SIG-M5 treated with dmso at 0.1 percent for 504 hours (cell line): ENCODE measurements at regions not wholly inside any gene's neighbourhood (a gene's known extent, or its start where the extent isn't known, plus 50 kb on each side); places are given as distances from the start of the nearest gene placed in this dataset.

Experiments
- DNase-seq: peaks from one replicate; lab custom pipeline; 2025; ENCODE audit not compliant: unreplicated experiment; lab: John Stamatoyannopoulos, UW

DNA sequence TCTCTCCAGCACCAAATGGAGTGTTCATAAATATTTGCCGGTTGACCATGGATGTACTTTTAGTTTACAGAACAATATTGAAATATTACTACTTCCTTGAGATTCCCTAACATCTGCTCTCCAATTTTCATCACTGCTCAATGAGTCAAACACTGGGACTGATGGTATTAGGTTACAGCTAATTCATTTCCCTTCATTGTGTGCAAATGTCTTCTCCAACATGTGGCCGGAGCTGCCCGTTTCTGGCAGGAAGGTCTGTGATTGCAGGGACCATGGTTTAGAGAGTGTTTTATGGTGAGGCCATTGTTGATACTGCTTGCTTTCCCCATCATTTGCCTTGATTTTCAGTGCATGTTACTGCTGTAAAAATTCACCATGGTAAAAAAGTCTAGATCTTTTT is 209.3 kb downstream of the HS3ST3B1 start:
- no peak for DNase-seq

DNA sequence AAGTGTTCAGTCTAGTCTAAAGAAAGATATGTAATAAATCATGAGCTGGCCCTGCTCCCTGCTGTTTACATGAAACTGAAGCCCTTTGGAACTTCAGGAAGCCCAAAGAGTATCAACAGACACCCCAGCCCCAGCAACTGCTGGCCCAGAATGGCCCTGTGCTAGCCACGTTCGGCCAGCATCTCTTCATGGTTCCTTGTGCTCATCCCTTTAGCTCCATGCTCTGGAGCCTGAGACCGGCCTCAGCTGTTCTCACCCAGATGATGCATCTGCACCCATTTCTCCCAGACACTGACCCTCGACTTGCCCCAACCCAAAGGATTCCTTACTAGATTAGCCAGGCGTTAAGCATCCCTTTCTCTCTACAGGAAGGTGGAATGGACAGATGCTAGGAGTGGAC is 207.3 kb downstream of the HS3ST3B1 start:
- DNase-seq, result no peak

DNA sequence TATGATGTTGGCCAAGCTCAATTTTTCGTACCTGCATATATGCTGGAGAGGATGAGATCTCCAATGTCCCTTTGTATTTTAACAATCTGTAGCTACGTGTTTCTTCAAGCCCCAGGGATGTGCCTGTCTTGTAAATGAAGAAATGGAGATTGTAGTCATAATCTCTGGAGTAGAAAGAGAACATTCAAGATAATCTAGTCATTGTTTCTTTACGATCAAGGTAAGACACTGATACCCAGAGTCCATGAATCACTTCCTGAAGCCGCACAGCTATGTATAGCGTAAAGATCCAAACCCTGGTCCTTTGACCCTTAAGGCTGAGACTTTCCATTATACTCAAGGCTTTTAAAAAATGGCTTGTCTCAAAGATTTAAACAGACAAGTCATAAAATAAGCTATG is 205.5 kb downstream of the HS3ST3B1 start:
- no peak for DNase-seq

DNA sequence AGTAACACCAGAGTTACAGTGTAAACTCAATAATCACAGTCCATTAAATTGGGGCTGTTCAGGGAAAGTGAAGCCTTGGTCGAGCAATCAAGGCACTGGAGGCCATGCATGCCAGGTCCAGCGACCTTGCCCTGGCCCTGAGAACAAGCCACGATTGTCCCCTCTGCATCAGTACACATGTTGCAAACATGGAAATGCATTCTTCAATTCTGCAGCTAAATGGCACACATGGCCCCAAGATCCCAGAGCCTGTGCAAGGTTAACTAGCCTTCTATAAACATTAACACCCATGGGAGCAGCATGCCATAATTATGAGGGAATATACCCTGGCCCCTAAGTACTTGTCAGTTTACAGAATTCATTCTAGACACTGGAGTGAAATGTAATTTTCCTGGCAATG is 204.7 kb downstream of the HS3ST3B1 start:
- DNase-seq, result no peak

DNA sequence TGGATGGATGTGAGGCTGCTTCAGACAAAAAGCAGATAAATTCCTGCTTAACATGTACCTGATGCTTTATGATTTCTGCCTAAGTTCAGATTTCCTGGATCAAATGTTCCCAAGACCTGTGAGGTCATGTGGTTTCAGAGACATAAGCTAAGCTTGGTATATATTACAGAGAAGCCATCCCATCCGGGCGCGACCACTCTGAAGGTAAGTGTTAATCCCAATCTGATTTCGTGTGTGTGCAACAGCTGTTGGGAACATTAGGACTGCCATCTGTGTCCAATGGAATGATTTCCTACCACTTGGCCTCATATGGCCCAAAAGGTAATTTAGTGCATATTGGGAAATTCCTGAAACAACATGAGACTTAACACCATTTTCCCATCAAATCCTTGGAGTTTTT is 199.1 kb downstream of the HS3ST3B1 start:
- DNase-seq, result no peak

DNA sequence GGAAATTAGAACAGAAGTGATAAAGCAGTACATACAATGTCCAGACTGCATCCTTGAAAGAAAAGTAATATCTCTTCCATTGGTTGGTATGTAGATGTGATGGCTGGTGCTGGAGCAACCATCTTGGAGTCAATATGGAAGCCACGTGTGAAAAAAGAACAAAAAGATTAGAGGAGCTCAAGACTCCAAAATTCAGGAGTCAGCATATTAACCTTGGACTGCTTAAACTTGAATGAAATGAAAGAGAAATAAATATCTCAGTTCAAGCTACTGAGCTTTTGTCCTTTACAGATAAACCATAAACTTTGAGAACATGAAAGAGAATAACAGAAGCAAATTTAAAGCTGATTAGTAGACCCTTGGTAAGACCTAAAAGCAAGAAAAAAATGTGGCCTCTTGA is 197.9 kb downstream of the HS3ST3B1 start:
- DNase-seq, result no peak

DNA sequence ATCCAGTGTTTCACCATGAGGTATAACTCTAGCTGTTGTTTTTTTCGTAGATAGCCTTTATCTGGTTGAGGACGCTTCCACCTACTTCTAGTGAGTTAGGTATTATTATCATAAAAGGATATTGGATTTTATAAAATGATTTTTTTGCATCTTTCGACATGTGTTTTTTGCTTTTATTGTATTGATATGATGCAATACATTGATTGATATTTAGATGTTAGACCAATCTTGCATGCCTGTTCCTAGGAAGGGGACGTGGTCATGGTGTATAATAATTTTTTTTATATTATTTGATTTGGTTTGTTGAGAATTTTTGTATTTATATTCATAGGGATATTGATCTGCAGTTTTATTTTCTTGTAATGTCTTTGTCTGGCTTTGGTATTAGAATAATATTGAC is 193.3 kb downstream of the HS3ST3B1 start:
- DNase-seq, result no peak

DNA sequence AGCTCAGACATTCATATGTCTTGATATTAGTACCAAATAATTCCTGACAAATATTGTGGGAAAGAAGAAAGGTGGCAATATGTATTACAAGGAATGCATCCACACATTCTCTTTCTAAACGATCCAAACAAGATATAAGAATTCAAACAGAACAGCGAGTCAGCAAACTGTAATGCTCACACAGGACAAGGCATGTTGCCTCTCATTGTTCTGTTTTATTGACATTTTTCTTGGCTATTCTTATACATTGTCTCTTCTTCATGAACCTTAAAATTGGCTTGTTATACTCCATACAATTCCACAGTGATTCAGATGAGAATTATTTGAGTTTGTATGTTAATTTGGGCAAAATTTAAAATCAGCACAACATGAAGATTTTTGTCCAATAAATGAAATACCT is 189.1 kb downstream of the HS3ST3B1 start:
- no peak for DNase-seq

DNA sequence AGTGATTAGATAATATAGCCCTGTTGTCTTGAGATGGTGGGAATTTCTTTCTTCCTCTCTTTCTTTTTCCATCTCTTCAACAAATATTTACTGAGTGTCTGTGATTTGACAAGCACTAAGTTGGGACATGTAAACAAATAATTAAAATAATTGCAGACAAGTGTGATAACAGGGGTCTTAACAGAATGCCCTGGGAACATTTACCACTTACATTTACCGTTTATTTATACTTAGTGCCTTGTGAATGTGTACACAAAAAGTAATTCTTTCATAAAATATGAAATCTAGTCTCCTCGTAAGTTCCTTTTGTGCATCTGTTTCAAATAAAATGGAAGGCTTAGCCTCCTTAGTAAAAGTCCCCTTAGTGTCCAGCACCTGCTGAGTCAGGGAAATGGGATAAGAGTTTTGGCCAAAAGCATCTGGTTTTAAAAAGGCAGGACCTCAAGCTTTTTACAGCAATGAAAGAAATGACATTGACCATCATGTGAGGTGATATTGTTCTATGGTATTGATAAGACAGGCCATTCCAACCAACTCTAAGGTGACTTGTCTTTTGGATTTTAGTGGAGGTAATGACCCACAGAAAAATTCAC is 188.2 kb downstream of the HS3ST3B1 start:
- DNase-seq, result no peak

DNA sequence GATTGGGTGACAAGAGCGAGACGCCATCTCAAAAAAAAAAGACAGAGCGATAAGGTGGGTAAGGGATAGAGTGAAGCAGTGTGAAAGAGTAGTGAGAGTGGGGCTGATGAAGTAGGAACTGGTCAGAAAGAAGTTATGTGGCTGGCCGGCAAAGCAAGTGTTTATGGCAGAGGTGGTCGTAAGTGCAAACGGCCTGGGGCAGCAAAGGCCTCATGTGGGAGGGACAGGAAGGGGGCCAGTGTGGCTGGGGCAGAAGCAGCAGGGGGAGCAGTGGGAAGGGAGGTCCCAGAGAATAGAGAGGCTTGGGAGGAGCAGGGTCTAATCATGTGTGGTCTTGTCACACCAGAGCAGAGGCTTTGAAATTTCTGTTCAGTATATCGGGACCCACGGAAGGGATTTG is 186.2 kb downstream of the HS3ST3B1 start:
- DNase-seq, result no peak

DNA sequence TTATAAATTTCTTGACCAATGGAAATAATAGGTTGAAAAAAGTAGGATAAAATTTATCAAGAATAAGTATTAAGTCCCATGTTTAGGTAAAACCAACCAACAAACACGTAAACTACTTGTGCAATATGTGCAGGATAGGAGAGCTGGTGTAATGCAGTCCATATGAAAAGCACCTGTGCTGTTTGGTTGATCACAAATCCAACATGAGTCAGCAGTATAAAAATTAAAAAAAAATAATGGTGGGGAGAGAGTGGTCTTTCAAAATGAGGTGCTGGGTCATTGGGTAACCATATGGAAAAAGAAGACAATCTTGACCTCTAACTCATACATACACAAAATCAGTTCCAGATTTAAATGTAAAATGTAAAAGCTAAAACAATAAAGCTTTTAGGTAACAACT is 181.8 kb downstream of the HS3ST3B1 start:
- no peak for DNase-seq

DNA sequence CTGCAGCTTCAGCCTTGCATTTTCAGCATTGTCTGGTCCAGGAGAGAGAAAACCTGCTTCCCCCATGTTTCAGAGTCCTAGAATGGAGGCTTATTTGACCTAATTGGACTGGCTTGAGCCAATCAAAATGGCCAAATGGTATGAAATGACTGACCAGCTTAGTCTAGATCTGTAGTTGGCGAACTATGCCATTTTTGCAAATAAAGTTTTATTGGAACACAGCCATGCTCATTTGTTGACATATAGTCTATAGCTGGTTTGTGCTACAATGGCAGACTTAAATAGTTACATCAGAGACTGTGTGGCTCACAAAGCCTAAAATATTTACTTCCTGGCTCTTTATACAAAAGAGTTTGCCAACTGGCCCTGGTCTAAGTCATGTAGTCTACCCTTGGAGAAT is 180.8 kb downstream of the HS3ST3B1 start:
- DNase-seq, result no peak

DNA sequence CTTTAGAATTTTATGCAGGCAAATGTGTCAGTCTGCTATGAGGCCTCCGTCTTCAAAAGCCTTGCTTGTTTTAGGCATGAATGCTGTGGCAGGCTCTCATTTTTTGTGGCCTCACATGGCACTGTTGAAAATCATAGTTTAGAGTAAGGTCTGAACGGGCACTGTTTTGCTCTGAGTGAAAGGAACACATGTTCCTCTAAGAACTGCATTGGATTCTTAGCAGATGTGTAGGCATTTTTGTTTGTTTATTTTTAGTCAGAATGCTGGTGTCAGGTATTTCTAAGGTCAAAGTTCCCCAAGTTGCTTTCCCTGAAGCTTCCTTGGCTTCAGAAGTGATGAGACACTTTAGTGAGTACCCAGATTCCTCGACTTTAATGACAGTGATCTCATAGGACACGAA is 173.7 kb downstream of the HS3ST3B1 start:
- no peak for DNase-seq

DNA sequence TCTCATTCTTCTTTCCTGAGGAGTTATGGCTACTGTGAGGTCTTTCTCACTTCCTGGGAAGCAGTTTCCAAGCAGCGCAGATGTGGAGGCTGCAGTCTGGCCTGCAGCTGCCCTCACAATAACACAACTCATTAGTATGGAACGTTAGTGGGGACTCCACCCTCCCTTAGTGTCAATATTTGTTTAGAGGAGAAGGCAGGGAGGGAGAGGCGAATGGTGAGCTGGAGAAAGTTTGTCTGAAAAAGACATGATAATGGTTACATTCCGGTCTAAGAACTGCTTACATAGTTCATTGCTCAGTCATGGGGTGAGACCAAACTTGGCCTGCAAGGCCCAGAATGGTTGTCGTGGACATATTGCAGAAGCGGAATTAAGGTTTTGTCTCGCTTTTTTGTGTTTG is 170.2 kb downstream of the HS3ST3B1 start:
- no peak for DNase-seq

DNA sequence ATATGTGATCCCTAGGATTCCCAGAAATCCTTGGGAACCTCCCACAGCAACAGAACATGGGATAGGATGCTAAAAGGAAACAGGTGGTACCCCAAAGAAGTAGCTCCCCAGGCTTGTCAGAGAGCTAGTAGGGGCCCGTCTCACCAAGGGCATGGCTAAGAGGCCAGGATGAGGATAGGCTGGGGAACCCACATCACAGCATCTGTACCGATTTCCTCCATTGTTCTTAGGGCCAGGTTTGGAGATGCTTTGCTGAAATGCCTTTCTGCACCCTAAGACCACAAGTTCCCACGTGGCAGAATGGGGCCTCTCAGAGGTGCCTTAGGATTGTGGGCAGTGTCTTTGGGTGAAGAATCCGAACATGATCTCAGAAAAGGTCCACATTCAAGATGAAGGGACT is 169.5 kb downstream of the HS3ST3B1 start:
- no peak for DNase-seq

DNA sequence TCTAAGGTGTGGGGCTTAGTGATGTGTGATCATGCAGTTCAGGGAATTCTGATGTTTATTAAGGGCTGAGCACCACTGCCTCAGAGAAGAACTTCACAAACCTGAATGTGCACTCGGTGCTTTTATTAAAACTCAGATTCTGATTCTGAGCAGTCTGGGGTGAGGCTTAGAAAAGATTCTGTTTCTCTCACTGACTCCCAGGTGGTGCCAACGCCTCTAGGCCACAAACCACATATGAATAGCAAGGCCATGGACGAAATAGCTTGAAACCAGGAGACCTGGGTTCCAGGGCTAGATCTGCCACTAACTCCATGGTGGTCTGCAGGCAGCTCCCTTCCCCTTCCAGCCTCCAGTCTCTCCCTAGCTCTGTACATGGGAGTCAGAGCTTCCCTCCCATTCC is 169.1 kb downstream of the HS3ST3B1 start:
- DNase-seq, result no peak

DNA sequence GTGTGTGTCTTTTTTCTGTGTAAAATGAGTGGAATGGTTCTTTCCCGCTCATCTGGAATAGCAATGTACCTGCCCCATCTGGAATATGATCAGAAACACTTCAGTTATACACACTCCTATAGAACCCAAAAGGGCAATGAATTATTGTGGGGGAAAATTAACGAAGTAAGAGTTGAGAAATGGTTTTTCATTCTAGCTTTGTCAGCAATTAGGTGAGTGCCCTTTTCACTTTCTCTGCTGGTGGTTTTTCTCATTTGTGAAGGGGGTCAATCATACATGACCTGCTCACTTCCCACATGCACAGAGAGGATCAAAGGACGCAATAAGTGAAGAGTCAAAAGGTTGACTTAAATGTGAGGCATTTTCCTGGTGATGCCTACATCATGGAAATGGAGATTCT is 168.0 kb downstream of the HS3ST3B1 start:
- DNase-seq, result no peak

DNA sequence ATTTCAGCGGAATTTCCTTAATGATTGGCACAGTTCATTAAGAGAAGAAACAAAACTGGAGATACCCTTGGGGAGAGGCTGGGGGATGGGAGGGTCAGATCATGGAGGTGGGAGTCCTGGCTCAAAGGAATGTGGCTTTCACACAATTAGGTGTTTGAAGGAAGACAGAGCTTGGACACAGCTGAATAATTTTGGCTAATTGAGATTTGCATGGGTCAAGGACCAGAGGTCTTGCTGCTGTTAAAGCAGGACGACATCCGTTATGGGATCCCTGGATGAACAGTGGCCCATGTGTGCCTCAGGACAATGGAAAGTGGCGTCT is 160.3 kb downstream of the HS3ST3B1 start:
- DNase-seq, result no peak

DNA sequence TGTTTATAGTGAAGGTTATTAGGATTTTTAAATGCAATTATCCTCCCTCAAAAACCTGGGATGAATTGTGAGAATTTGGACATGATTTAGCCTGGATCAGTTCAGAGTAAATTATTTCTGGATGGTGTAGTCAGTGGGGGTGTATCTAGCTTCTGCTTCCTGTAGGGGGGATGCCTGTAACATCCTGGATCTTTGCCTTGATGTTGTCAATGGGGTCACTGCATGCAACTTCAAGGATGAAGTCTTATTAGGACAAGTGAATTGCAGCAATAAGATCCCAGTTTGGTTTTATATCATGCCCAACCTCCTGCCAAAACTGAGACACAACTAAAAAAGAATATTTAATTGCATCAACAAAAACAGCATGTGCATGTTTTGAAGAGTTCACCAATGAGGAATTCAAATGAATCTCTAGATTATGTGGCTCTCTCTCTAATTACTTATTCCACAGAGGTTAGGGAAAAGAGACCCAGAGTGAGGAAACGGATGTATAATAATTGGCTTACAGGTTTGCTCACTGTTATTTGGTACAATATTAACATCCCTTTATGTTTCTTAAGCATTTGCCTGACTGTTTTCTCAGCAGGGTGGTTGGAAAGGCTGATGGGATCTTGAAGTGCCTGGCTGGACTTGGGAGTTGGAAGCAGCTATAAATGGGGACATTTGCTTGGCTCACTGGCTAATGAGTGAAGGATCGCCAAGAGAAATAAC is 159.8 kb downstream of the HS3ST3B1 start:
- DNase-seq, result no peak

DNA sequence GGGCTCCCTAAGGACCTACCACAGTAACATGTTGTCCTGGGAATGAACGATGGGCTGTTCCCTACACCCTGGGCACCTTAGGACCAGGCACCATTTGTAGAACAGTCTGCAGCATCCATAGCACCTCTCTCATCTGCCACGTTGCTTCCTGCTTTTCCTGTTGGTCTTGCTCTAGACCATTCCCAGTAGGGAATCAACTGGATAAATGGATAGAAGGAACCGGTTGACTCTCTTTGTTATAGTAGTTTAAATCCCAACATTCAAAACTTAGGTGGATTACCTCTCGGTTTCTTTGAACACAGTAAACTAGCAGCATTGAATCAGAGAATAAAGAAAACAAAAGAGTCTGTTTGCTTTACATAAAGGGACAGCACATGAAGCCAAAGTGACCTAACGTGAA is 159.1 kb downstream of the HS3ST3B1 start:
- DNase-seq, result no peak

DNA sequence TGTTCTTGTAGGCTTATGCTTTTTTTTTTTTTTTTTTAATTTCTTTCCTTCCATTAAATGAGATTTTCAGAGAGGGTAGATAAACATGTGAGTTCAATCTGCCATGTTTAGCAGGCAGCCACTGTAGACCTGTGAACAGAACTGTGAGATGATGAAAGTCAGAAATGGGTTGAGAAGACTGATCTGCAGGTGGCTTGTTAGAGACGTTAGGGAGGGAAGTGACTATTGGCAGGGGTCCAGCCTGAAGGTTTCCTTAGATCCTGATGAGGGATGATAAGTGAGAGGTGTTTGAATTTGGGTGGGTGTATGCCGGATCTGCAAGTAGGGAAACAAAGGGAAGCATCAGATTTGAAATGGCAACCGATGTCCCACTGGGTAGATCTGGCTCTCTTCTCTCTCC is 157.8 kb downstream of the HS3ST3B1 start:
- no peak for DNase-seq

DNA sequence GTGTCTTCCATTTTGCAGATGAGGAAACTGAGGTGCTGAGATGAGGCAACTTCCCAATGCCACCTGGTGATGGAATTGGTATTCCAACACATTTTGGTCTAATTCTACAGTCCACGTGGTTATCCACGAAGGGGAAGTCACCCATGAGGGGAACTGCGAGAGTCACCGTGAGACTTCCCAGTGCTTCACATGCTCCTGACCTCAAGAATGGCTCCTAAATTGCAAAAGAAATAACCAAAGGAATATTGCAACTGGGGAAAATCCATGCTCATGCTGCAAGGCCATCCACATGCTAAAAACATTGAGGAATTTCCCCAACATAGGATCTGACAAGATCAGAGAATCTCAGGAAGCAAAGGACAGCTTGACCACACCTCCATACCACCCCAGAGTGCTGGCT is 153.9 kb downstream of the HS3ST3B1 start:
- no peak for DNase-seq

DNA sequence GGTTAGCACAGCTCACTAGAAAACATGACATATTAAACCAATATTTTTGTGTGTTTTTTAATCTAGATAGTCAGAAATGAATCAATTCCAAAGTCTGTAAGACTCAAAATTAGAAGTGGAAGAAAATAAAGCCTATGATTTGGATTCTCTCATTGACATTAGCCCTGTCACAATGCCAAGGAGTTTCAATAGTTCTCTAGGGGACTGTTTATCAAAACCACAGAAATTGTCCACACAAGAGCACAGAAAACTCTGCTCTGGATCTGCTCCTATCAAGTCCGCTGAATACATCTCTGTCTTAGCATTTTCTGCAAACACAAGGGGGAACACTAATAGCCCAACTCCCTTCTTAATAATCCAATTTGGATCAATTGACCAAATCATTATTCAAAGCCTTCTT is 152.0 kb downstream of the HS3ST3B1 start:
- DNase-seq, result no peak
